ENCODE measurements at regions not wholly inside any gene's neighbourhood (a gene's known extent, or its start where the extent isn't known, plus 50 kb on each side); places are given as distances from the start of the nearest gene placed in this dataset.

GRCh38 chr5:9861666-9862256 lies 231.6 kb upstream of the TAS2R1 start:
- DNase-seq: no peak
- intact Hi-C loops (cut with DNase I): no loop called here
- Histone ChIP-seq H3K4me1 (ENCODE audit: insufficient read depth) (no peaks in the 10 kb centered on the region), H3K9me3 (no peaks in the 10 kb centered on the region), H3K27me3 (no peaks in the 10 kb centered on the region), H3K36me3 (no peaks in the 10 kb centered on the region), H3K4me3 (no peak overlapping the region), H3K27ac (no peak overlapping the region)
- WGBS, 3 donors: 35 to 45% (median 37%) methylated on average over 8 of the region's 8 CpGs
- TF ChIP-seq POLR2A (IDR thresholded peaks at IDR 0.05) (no peak), EP300 (IDR thresholded peaks at IDR 0.05) (no peak)
- TF ChIP-seq, protein P1, sequence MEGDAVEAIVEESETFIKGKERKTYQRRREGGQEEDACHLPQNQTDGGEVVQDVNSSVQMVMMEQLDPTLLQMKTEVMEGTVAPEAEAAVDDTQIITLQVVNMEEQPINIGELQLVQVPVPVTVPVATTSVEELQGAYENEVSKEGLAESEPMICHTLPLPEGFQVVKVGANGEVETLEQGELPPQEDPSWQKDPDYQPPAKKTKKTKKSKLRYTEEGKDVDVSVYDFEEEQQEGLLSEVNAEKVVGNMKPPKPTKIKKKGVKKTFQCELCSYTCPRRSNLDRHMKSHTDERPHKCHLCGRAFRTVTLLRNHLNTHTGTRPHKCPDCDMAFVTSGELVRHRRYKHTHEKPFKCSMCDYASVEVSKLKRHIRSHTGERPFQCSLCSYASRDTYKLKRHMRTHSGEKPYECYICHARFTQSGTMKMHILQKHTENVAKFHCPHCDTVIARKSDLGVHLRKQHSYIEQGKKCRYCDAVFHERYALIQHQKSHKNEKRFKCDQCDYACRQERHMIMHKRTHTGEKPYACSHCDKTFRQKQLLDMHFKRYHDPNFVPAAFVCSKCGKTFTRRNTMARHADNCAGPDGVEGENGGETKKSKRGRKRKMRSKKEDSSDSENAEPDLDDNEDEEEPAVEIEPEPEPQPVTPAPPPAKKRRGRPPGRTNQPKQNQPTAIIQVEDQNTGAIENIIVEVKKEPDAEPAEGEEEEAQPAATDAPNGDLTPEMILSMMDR (IDR thresholded peaks at IDR 0.05): no peak

GRCh38 chr5:9859808-9860207 lies 229.7 kb upstream of the TAS2R1 start:
- no peaks in the 10 kb centered on the region for H3K4me1 ChIP-seq (ENCODE audit: insufficient read depth)
- no peaks in the 10 kb centered on the region for H3K9me3 ChIP-seq
- DNase-seq: no peak
- intact Hi-C loops (cut with DNase I): no loop called here
- WGBS, 3 donors: 36 to 39% (median 36%) methylated on average over 1 of the region's 1 CpG
- no peak overlapping the region for H3K4me3 ChIP-seq
- no peaks in the 10 kb centered on the region for H3K36me3 ChIP-seq
- H3K27me3 ChIP-seq: no peaks in the 10 kb centered on the region
- TF ChIP-seq EP300 (IDR thresholded peaks at IDR 0.05) (no peak), POLR2A (IDR thresholded peaks at IDR 0.05) (no peak)
- TF ChIP-seq, protein P1 (IDR thresholded peaks at IDR 0.05): no peak
- no peak overlapping the region for H3K27ac ChIP-seq

- Histone ChIP-seq H3K4me3 (no peak overlapping the region), H3K4me1 (ENCODE audit: insufficient read depth) (no peaks in the 10 kb centered on the region), H3K27me3 (no peaks in the 10 kb centered on the region), H3K27ac (no peak overlapping the region), H3K9me3 (no peaks in the 10 kb centered on the region), H3K36me3 (no peaks in the 10 kb centered on the region)
- WGBS, 3 donors: 78 to 91% (median 88%) methylated on average over 3 of the region's 3 CpGs
- no peak for DNase-seq
- TF ChIP-seq, protein P1 (IDR thresholded peaks at IDR 0.05): no peak
- TF ChIP-seq EP300 (IDR thresholded peaks at IDR 0.05): no peak
- TF ChIP-seq POLR2A (IDR thresholded peaks at IDR 0.05): no peak
- intact Hi-C loops (cut with DNase I): no loop called here
These were observed 227.9 kb upstream of the TAS2R1 start for GRCh38 chr5:9858043-9858442.

GRCh38 chr5:9853309-9853708 lies 223.2 kb upstream of the TAS2R1 start:
- whole genome bisulfite sequencing, 3 donors: 87 to 95% (median 91%) methylated on average over 2 of the region's 2 CpGs
- H3K27ac ChIP-seq: no peak overlapping the region
- H3K9me3 ChIP-seq: no peaks in the 10 kb centered on the region
- TF ChIP-seq POLR2A (IDR thresholded peaks at IDR 0.05): no peak
- no peak for TF ChIP-seq EP300 (IDR thresholded peaks at IDR 0.05)
- TF ChIP-seq, protein P1 (IDR thresholded peaks at IDR 0.05): no peak
- no peaks in the 10 kb centered on the region for H3K36me3 ChIP-seq
- no peak for DNase-seq
- no peaks in the 10 kb centered on the region for H3K27me3 ChIP-seq
- intact Hi-C loops (cut with DNase I): no loop called here
- H3K4me3 ChIP-seq: no peak overlapping the region
- H3K4me1 ChIP-seq (ENCODE audit: insufficient read depth): no peaks in the 10 kb centered on the region
